Suprapubic skin (tissue), 4 donors: ENCODE measurements at regions not wholly inside any gene's neighbourhood (a gene's known extent, or its start where the extent isn't known, plus 50 kb on each side); places are given as distances from the start of the nearest gene placed in this dataset.

ENCODE experiments used
- DNase-seq, 2 donors: peaks; one replicate each; pipeline ENCODE4 v3.0.0-alpha.2; 2019; ENCODE audit warnings: low spot score in 2 of 2
- H3K27ac ChIP-seq: fragments of 200-600 bp; sonication (generic); one replicate; pipeline ENCODE4 v1.5.1; 2019
- H3K27me3 ChIP-seq: fragments of 200-600 bp; sonication (generic); one replicate; pipeline ENCODE4 v1.5.1; 2019
- H3K36me3 ChIP-seq: fragments of 200-600 bp; sonication (generic); one replicate; pipeline ENCODE4 v1.5.1; 2019
- H3K4me1 ChIP-seq: fragments of 200-600 bp; sonication (generic); one replicate; pipeline ENCODE4 v1.5.1; 2019
- H3K4me3 ChIP-seq: fragments of 200-600 bp; sonication (generic); one replicate; pipeline ENCODE4 v1.5.1; 2019; ENCODE audit warnings: mild to moderate bottlenecking
- H3K9me3 ChIP-seq: fragments of 200-600 bp; sonication (generic); one replicate; pipeline ENCODE4 v1.5.1; 2019
- CTCF ChIP-seq, 2 donors: fragments of 200-600 bp in 1 of 2; fragments of 450-650 bp in 1 of 2; sonication (generic) in 1 of 2; IDR thresholded peaks; one replicate each; pipeline ENCODE4 v1.5.1; 2016 to 2019; ENCODE audit warnings: antibody characterized with exemption in 2 of 2, mild to moderate bottlenecking in 1 of 2, moderate library complexity in 1 of 2
- EP300 ChIP-seq: sonication (generic); formaldehyde crosslinking; IDR thresholded peaks from one replicate; pipeline ENCODE4 v1.6.1; 2017; ENCODE audit warnings: antibody characterized with exemption
- POLR2A ChIP-seq, 2 donors: fragments of 450-650 bp; IDR thresholded peaks; one replicate each; pipeline ENCODE4 v1.6.1; 2017; ENCODE audit warnings: antibody characterized with exemption in 2 of 2, mild to moderate bottlenecking in 2 of 2, moderate library complexity in 2 of 2
- POLR2AphosphoS5 ChIP-seq, 3 donors: sonication (generic); formaldehyde crosslinking; IDR thresholded peaks; one replicate each; pipeline ENCODE4 v1.6.1; 2017; ENCODE audit warnings: antibody characterized with exemption in 3 of 3
- WGBS: methylation state at CpG from one replicate; pipeline ENCODE4 v1.1.5; 2018; 5-methylcytosine and 5-hydroxymethylcytosine counted together

- TF ChIP-seq EP300 (no peak), CTCF (IDR thresholded peaks at IDR 0.05) (no peak), POLR2AphosphoS5 (IDR thresholded peaks at IDR 0.05) (no peak), POLR2A (IDR thresholded peaks at IDR 0.05) (no peak)
- no peaks in the 10 kb centered on the region for H3K36me3 ChIP-seq
- H3K4me1 ChIP-seq, result peaks cover 12% of the 10 kb centered on the region
- no peak overlapping the region for H3K4me3 ChIP-seq
- 66% methylated on average over 4 of the region's 4 CpGs for WGBS
- H3K27ac ChIP-seq, result no peak overlapping the region
- no peaks in the 10 kb centered on the region for H3K27me3 ChIP-seq
- DNase-seq, result no peak
- H3K9me3 ChIP-seq, result no peaks in the 10 kb centered on the region
These were observed 54.9 kb upstream of the ATF3 start for GRCh38 chr1:212553676-212554075.

- Histone ChIP-seq H3K36me3 (no peaks in the 10 kb centered on the region), H3K27me3 (no peaks in the 10 kb centered on the region), H3K27ac (no peak overlapping the region), H3K4me3 (no peak overlapping the region), H3K9me3 (no peaks in the 10 kb centered on the region), H3K4me1 (peaks cover 17% of the 10 kb centered on the region)
- no peak for DNase-seq
- TF ChIP-seq POLR2A (IDR thresholded peaks at IDR 0.05), result no peak
- TF ChIP-seq POLR2AphosphoS5 (IDR thresholded peaks at IDR 0.05), result no peak
- TF ChIP-seq EP300, result no peak
- 79% methylated on average over 2 of the region's 2 CpGs for WGBS
These were observed 54.2 kb upstream of the ATF3 start for GRCh38 chr1:212554401-212554800.

DNA sequence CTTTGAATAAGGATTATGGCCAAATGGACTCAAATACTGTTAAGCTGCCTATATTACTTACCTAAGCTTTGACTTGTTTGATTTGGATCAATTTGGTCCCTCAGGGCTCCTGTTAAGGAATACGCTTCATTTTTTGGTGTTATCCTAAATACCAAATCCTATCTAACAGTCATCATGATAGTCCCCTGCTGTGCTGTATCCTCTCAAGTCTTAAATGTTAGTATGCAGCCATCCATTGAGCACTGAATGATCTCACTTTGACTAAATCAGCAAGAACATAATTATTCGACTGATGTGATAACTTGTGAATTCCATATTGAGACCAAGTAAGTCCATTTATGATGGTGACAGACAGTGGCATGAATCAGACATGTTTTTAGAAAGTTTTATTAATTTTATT is 53.1 kb upstream of the ATF3 start:
- Histone ChIP-seq H3K36me3 (no peaks in the 10 kb centered on the region), H3K27ac (no peak overlapping the region), H3K9me3 (no peaks in the 10 kb centered on the region), H3K4me1 (peaks cover 17% of the 10 kb centered on the region), H3K27me3 (no peaks in the 10 kb centered on the region), H3K4me3 (no peak overlapping the region)
- TF ChIP-seq CTCF (IDR thresholded peaks at IDR 0.05) (no peak), EP300 (no peak), POLR2AphosphoS5 (IDR thresholded peaks at IDR 0.05) (no peak), POLR2A (IDR thresholded peaks at IDR 0.05) (no peak)
- 90% methylated on average over 2 of the region's 2 CpGs for WGBS
- no peak for DNase-seq

DNA sequence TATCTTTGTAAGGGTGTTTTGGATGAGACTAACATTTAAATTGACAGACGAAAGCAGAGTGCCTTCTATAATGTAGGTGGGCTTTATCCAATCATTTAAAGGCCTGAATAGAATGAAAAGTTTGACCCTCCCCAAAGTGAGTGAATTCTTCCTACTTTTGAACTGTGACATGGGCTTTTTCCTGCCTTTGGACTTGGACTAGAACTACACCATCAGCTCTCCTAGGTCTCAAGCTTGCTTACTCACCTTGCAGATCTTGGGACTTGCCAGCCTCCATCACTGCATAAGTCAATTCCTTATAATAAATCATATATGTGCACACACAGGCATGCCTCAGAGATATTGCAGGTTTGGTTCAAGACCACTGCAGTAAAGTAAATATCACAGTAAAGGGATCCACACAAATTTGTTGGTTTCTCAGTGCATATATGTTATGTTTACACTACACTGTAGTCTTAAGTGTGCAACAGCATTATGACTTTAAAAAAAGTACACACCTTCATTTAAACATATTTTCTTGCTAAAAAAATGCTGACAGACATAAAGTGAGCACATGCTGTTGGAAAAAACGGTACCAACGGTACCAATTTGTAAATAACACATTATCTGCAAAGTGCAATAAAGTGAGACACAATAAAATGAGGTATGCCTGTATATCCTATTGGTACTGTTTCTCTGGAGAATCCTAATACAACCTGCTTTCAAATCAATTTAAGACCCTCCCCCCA is 51.6 kb upstream of the ATF3 start:
- peaks cover 17% of the 10 kb centered on the region for H3K4me1 ChIP-seq
- no peak for TF ChIP-seq POLR2A (IDR thresholded peaks at IDR 0.05)
- no peak for TF ChIP-seq CTCF (IDR thresholded peaks at IDR 0.05)
- no peak for TF ChIP-seq POLR2AphosphoS5 (IDR thresholded peaks at IDR 0.05)
- no peak for TF ChIP-seq EP300
- H3K9me3 ChIP-seq, result no peaks in the 10 kb centered on the region
- no peak overlapping the region for H3K4me3 ChIP-seq
- no peaks in the 10 kb centered on the region for H3K36me3 ChIP-seq
- no peak for DNase-seq
- H3K27me3 ChIP-seq, result no peaks in the 10 kb centered on the region
- no peak overlapping the region for H3K27ac ChIP-seq
- 91% methylated on average over 3 of the region's 3 CpGs for WGBS

DNA sequence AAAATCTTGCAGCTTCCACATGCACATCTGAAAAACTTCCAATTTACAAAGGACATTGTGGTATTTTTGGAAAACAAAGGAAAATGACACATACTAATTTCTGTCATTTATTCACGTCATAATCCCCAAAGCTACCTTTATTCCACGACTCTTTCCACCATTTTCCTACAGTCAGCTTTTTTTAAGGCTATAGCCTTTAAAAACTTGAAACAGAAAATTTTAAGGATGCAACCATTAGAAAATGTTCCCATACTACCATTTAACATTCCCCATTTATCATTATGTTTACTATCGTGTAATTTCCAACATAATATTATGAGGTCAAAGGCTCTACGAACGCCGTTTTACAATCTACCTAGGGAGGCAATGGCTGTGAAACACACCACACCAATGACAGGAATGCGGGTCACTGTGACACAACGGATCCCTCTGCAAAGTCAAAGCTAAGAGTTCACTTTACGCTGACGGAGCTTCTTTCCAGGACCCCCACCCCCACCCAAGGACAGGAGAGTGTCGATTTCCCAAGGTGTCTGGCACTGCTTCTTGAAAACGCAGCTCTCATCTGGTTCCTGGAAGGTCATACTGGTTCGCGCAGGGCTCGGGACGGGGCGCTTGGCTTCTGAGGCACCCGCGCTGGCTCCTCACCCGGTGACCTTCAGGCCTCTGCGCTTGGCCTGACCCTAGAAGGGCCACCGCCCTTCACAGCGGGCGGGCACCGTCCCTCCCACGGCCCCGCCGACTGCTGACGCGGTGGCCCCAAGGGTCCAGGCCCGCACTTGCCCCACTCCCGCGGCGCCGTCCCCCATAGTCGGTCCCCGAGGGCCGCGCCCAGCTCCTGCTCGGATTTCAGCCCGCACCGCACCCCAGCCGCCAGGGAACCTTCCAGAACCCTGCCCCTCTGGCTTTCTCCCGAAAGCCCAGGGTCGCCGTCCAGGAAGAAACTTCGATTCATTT is 50.5 kb upstream of the ATF3 start:
- WGBS, result 26% methylated on average over 16 of the region's 47 CpGs
- H3K9me3 ChIP-seq, result no peaks in the 10 kb centered on the region
- DNase-seq, result peak; percentile 88 to 91
- peak overlapping the region; percentile 97 for H3K27ac ChIP-seq
- no peaks in the 10 kb centered on the region for H3K27me3 ChIP-seq
- H3K4me3 ChIP-seq, result peak overlapping the region; percentile 82
- peaks cover 17% of the 10 kb centered on the region for H3K4me1 ChIP-seq
- H3K36me3 ChIP-seq, result no peaks in the 10 kb centered on the region
- TF ChIP-seq POLR2A (IDR thresholded peaks at IDR 0.05) (peak in 1 of 2 donors; percentile 16), EP300 (no peak), POLR2AphosphoS5 (IDR thresholded peaks at IDR 0.05) (peak in 1 of 3 donors; percentile 30)
